Esophagus muscularis mucosa (tissue), 4 donors: ENCODE measurements at regions not wholly inside any gene's neighbourhood (a gene's known extent, or its start where the extent isn't known, plus 50 kb on each side); places are given as distances from the start of the nearest gene placed in this dataset.

ENCODE experiments used
- DNase-seq: peaks from one replicate; pipeline ENCODE4 v3.0.0-alpha.2; 2017; ENCODE audit errors: extremely low spot score
- H3K27ac ChIP-seq, 4 donors: fragments of 200-600 bp; sonication (generic); replicated peaks in 1 of 4; 1 replicate in 3 of 4; 2 replicates in 1 of 4; pipeline ENCODE4 v1.5.1; 2016 to 2019; ENCODE audit warnings: mild to moderate bottlenecking in 1 of 4
- H3K27me3 ChIP-seq, 4 donors: fragments of 200-600 bp; sonication (generic); one replicate each; pipeline versions ENCODE4 v1.5.1 to v1.6.0; 2016 to 2019
- H3K36me3 ChIP-seq, 4 donors: fragments of 200-600 bp; sonication (generic); one replicate each; pipeline ENCODE4 v1.5.1; 2016 to 2019
- H3K4me1 ChIP-seq, 4 donors: fragments of 200-600 bp; sonication (generic); one replicate each; pipeline ENCODE4 v1.5.1; 2016 to 2019
- H3K4me3 ChIP-seq, 4 donors: fragments of 200-600 bp; sonication (generic); 1 replicate in 2 of 4; 2 replicates in 2 of 4; pipeline ENCODE4 v1.5.1; 2016 to 2019; ENCODE audit warnings: mild to moderate bottlenecking in 4 of 4, moderate library complexity in 1 of 4
- H3K9me3 ChIP-seq, 4 donors: fragments of 200-600 bp; sonication (generic); 1 replicate in 3 of 4; 2 replicates in 1 of 4; pipeline ENCODE4 v1.5.1; 2016 to 2019
- CTCF ChIP-seq, 3 experiments: fragments of 200-600 bp in 2 of 3; fragments of 450-650 bp in 1 of 3; sonication (generic) in 2 of 3; IDR thresholded peaks; one replicate each; pipeline ENCODE4 v1.5.1; 2017 to 2019; ENCODE audit warnings: antibody characterized with exemption in 3 of 3, mild to moderate bottlenecking in 2 of 3, moderate library complexity in 1 of 3
- EP300 ChIP-seq: sonication (generic); formaldehyde crosslinking; IDR thresholded peaks from one replicate; pipeline ENCODE4 v1.6.1; 2017; ENCODE audit warnings: antibody characterized with exemption
- POLR2A ChIP-seq: fragments of 450-650 bp; IDR thresholded peaks from one replicate; pipeline ENCODE4 v1.6.1; 2017; ENCODE audit warnings: antibody characterized with exemption, moderate library complexity, mild to moderate bottlenecking, low read depth
- POLR2AphosphoS5 ChIP-seq, 2 donors: sonication (generic); formaldehyde crosslinking; IDR thresholded peaks; one replicate each; pipeline ENCODE4 v1.6.1; 2017; ENCODE audit warnings: antibody characterized with exemption in 2 of 2
- WGBS: methylation state at CpG from one replicate; pipeline ENCODE4 v1.1.5; 2018; 5-methylcytosine and 5-hydroxymethylcytosine counted together
- intact Hi-C: fragments of 100-400 bp; cut with DNase I; formaldehyde crosslinking; loops from one replicate; pipeline ENCODE4 v1.15.1; 2023

- Histone ChIP-seq H3K27me3 (no peaks in the 10 kb centered on the region), H3K36me3 (no peaks in the 10 kb centered on the region), H3K27ac (no peak overlapping the region), H3K4me3 (no peak overlapping the region), H3K9me3 (no peaks in the 10 kb centered on the region), H3K4me1 (no peaks in the 10 kb centered on the region)
- intact Hi-C loops, result no loop called here
- TF ChIP-seq CTCF (IDR thresholded peaks at IDR 0.05) (no peak), POLR2AphosphoS5 (IDR thresholded peaks at IDR 0.05) (no peak), EP300 (no peak), POLR2A (no peak)
- 75% methylated on average over 3 of the region's 3 CpGs for WGBS
- peak; percentile 5 for DNase-seq
Observed at GRCh38 chr1:224565611-224566406, 50.3 kb upstream of the CNIH3 start.
